HepG2 (cell line): ENCODE measurements at regions not wholly inside any gene's neighbourhood (a gene's known extent, or its start where the extent isn't known, plus 50 kb on each side); places are given as distances from the start of the nearest gene placed in this dataset.

Experiments
- ATAC-seq: fragments of 200-7000 bp; cut with Tn5 transposase; 3 replicates; pipeline ENCODE4 v1.9.1; 2020; ENCODE audit warnings: mild to moderate bottlenecking, moderate library complexity
- BruUV-seq: library from RNA; stranded (reverse); fragments of 400-500 nt; replicated peaks from 2 replicates; lab custom pipeline; 2021; lab: Mats Ljungman, UMichigan
- CTCF ChIA-PET: fragments of 300-600 bp; formaldehyde crosslinking; extraction: SDS; loops from one replicate; lab custom pipeline; 2021; ENCODE audit warnings: low total read pairs, inconsistent platforms, low intra/inter-chr PET ratio; lab: Yijun Ruan, JAX
- POLR2A ChIA-PET: fragments of 350-600 bp; sonication (Branson Sonifier 250); formaldehyde crosslinking; loops from one replicate; lab custom pipeline; 2020; ENCODE audit warnings: antibody characterized with exemption, inconsistent platforms; lab: Yijun Ruan, JAX
- DNase-seq: peaks from one replicate; pipeline ENCODE4 v3.0.0-alpha.2; 2015; ENCODE audit warnings: low spot score
- FAIRE-seq: peaks from 3 replicates; lab custom pipeline; 2011; peaks lifted over from hg19 to GRCh38; lab: Jason Lieb, UNC
- H2AFZ ChIP-seq: one replicate; pipeline ENCODE4 v1.6.1; 2011; ENCODE audit warnings: low read length, inconsistent platforms
- H3K27ac ChIP-seq: fragments of 300-600 bp; 3 replicates; pipeline ENCODE4 v1.8.0; 2011; ENCODE audit warnings: mixed run types, mild to moderate bottlenecking, mixed read lengths, low read length, inconsistent platforms; ENCODE audit not compliant: insufficient read depth; ENCODE audit errors: extremely low read length
- H3K27me3 ChIP-seq, 2 experiments: fragments of 200-600 bp in 1 of 2; 2 replicates in 1 of 2; 3 replicates in 1 of 2; pipeline versions ENCODE4 v1.6.0 to v1.8.0; 2011; ENCODE audit warnings: low read length in 2 of 2, mild to moderate bottlenecking in 2 of 2, moderate library complexity in 2 of 2, inconsistent platforms in 1 of 2; ENCODE audit not compliant: insufficient read depth in 2 of 2, control insufficient read depth in 1 of 2
- H3K36me3 ChIP-seq, 2 experiments: fragments of 200-600 bp in 1 of 2; replicated peaks in 1 of 2; 2 replicates in 1 of 2; 3 replicates in 1 of 2; pipeline versions ENCODE4 v1.5.1 to v1.8.0; 2011; ENCODE audit warnings: low read length in 2 of 2, inconsistent platforms in 1 of 2; ENCODE audit not compliant: insufficient read depth in 2 of 2, control insufficient read depth in 1 of 2
- H3K4me1 ChIP-seq: 2 replicates; pipeline ENCODE4 v1.5.1; 2012; ENCODE audit warnings: low read length, inconsistent platforms; ENCODE audit not compliant: insufficient read depth
- H3K4me2 ChIP-seq: 2 replicates; pipeline ENCODE4 v1.6.0; 2011; ENCODE audit warnings: low read depth, low read length, inconsistent platforms
- H3K4me3 ChIP-seq, 3 experiments: fragments of 200-600 bp in 1 of 3; sonication (generic), shearing (Covaris generic) in 1 of 3; replicated peaks in 1 of 3; 2 replicates each; pipeline ENCODE4 v1.5.1; 2011 to 2016; ENCODE audit warnings: low read length in 3 of 3, inconsistent platforms in 2 of 3, low read depth in 2 of 3, mild to moderate bottlenecking in 2 of 3, control low read depth in 1 of 3, mixed read lengths in 1 of 3; ENCODE audit not compliant: insufficient read depth in 1 of 3
- H3K79me2 ChIP-seq: one replicate; pipeline ENCODE4 v1.6.1; 2011; ENCODE audit warnings: low read length, inconsistent platforms; ENCODE audit not compliant: insufficient read depth
- H3K9ac ChIP-seq: 2 replicates; pipeline ENCODE4 v1.6.0; 2011; ENCODE audit warnings: mild to moderate bottlenecking, low read depth, low read length, inconsistent platforms; ENCODE audit not compliant: insufficient read depth
- H3K9me3 ChIP-seq: 2 replicates; pipeline ENCODE4 v1.5.1; 2012; ENCODE audit warnings: mild to moderate bottlenecking, low read length
- H4K20me1 ChIP-seq: 2 replicates; pipeline ENCODE4 v1.6.0; 2011; ENCODE audit warnings: inconsistent platforms, mild to moderate bottlenecking, low read length, moderate library complexity; ENCODE audit not compliant: insufficient read depth
- CAMTA2 ChIP-seq: sonication (generic); formaldehyde crosslinking; IDR thresholded peaks from 2 replicates; pipeline ENCODE4 v1.4.0; 2020; ENCODE audit warnings: mild to moderate bottlenecking, missing genetic modification reagents, borderline replicate concordance
- CENPBD1 ChIP-seq: sonication (generic); formaldehyde crosslinking; IDR thresholded peaks from 2 replicates; pipeline ENCODE4 v1.8.0; 2022; ENCODE audit warnings: missing genetic modification reagents, low read depth, mild to moderate bottlenecking, borderline replicate concordance
- GPN1 ChIP-seq: sonication (generic); formaldehyde crosslinking; IDR thresholded peaks from 2 replicates; pipeline ENCODE4 v1.5.1; 2020; ENCODE audit warnings: missing genetic modification reagents, borderline replicate concordance
- IKZF1 ChIP-seq: fragments of 450-650 bp; IDR thresholded peaks from 2 replicates; pipeline ENCODE4 v1.7.1; 2016
- NAIF1 ChIP-seq: sonication (generic); formaldehyde crosslinking; IDR thresholded peaks from 2 replicates; pipeline ENCODE4 v1.5.0; 2020; ENCODE audit warnings: mild to moderate bottlenecking, missing genetic modification reagents, borderline replicate concordance
- SMAD1 ChIP-seq: sonication (generic); formaldehyde crosslinking; IDR thresholded peaks from 2 replicates; pipeline ENCODE4 v1.4.0; 2020; ENCODE audit warnings: missing genetic modification reagents, low read depth, mild to moderate bottlenecking, borderline replicate concordance
- SP2 ChIP-seq: sonication (generic); formaldehyde crosslinking; IDR thresholded peaks from 2 replicates; pipeline ENCODE4 v1.5.1; 2020; ENCODE audit warnings: mild to moderate bottlenecking, missing genetic modification reagents
- SRSF9 ChIP-seq: fragments of 200-400 bp; formaldehyde crosslinking; IDR thresholded peaks from 2 replicates; pipeline ENCODE4 v1.6.1; 2018; ENCODE audit warnings: borderline replicate concordance, mild to moderate bottlenecking, low read depth, low read length; ENCODE audit not compliant: insufficient read depth, poor library complexity, severe bottlenecking
- SSRP1 ChIP-seq: IDR thresholded peaks from 2 replicates; pipeline ENCODE4 v1.6.1; 2016; ENCODE audit warnings: control low read depth
- ZHX2 ChIP-seq, 2 experiments: sonication (generic) in 1 of 2; formaldehyde crosslinking in 1 of 2; IDR thresholded peaks; 2 replicates each; pipeline versions ENCODE4 v1.6.1 to v1.9.0; 2014 to 2022; ENCODE audit warnings: antibody characterized with exemption in 1 of 2, borderline replicate concordance in 1 of 2, inconsistent platforms in 1 of 2, low read depth in 1 of 2, missing genetic modification reagents in 1 of 2
- ZNF770 ChIP-seq: sonication (generic); formaldehyde crosslinking; IDR thresholded peaks from 2 replicates; pipeline ENCODE4 v1.5.0; 2020; ENCODE audit warnings: mild to moderate bottlenecking, missing genetic modification reagents
- ZNF784 ChIP-seq: sonication (generic); formaldehyde crosslinking; IDR thresholded peaks from 2 replicates; pipeline ENCODE4 v1.5.1; 2020; ENCODE audit warnings: missing genetic modification reagents, mild to moderate bottlenecking, borderline replicate concordance
- WGBS: methylation state at CpG from one replicate; pipeline ENCODE4 v1.1.6; 2017; ENCODE audit warnings: low lambda C conversion rate; 5-methylcytosine and 5-hydroxymethylcytosine counted together
- in situ Hi-C: cut with HindIII; loops from 2 replicates; pipeline ENCODE4 v1.10.0; 2017; ENCODE audit warnings: low pct_unique_long_range_greater_than_20kb; ENCODE audit not compliant: extremely low pct_ligation_motif_present
- intact Hi-C: fragments of 100-400 bp; cut with micrococcal nuclease; formaldehyde crosslinking; loops from one replicate; pipeline ENCODE4 v1.10.0; 2022; ENCODE audit not compliant: unreplicated experiment

- TF ChIP-seq CENPBD1 (CRISPR knock-in tag) = no peak
Measured at GRCh38 chr6:168182366-168182765, 103.4 kb upstream of the FRMD1 start (continued).

GRCh38 chr6:168181876-168182275 lies 102.9 kb upstream of the FRMD1 start:
- TF ChIP-seq SSRP1 (CRISPR knock-in tag) (no peak), SRSF9 (no peak), NAIF1 (CRISPR knock-in tag) (no peak), ZNF784 (no peak), SP2 (CRISPR knock-in tag) (no peak), SMAD1 (CRISPR knock-in tag) (no peak), IKZF1 (no peak), GPN1 (CRISPR knock-in tag) (no peak), ZNF770 (CRISPR knock-in tag) (no peak), ZHX2 (IDR thresholded peaks at IDR 0.05; ENCODE audit: low read depth) (no peak), ZHX2 (CRISPR knock-in tag; IDR thresholded peaks at IDR 0.05; ENCODE audit: borderline replicate concordance) (no peak), CAMTA2 (CRISPR knock-in tag) (no peak)
- TF ChIP-seq, all 625 proteins: peak for 0
- ChIA-PET POLR2A (no interaction called here), CTCF (no interaction called here)
- H4K20me1 ChIP-seq = no peaks in the 10 kb centered on the region
- H3K4me2 ChIP-seq = no peak overlapping the region
- no peak overlapping the region for H3K9ac ChIP-seq
- no peak for DNase-seq
- WGBS = 42% methylated on average over 11 of the region's 11 CpGs
- in situ Hi-C loops = no loop called here
- H3K36me3 ChIP-seq = no peaks in the 10 kb centered on the region
- H3K4me3 ChIP-seq = no peak overlapping the region
- H3K27ac ChIP-seq = no peak overlapping the region
- no TSS peak for BruUV-seq
- H3K27me3 ChIP-seq = peaks cover 10 to 71% of the 10 kb centered on the region in 2 experiments; a peak in 4 of 5 replicates
- H3K4me1 ChIP-seq = no peaks in the 10 kb centered on the region
- intact Hi-C loops = no loop called here
- no peak overlapping the region for H2AFZ ChIP-seq
- H3K79me2 ChIP-seq = no peaks in the 10 kb centered on the region
- no peak for ATAC-seq
- no peaks in the 10 kb centered on the region for H3K9me3 ChIP-seq
- no peak for FAIRE-seq
